ENCODE measurements at regions not wholly inside any gene's neighbourhood (a gene's known extent, or its start where the extent isn't known, plus 50 kb on each side); places are given as distances from the start of the nearest gene placed in this dataset.

- no peak for DNase-seq
Measured at GRCh38 chr1:163824006-163824405, 502.3 kb downstream of the NUF2 start.

- DNase-seq, result no peak
Measured at GRCh38 chr1:163824490-163824889, 502.7 kb downstream of the NUF2 start.

DNA sequence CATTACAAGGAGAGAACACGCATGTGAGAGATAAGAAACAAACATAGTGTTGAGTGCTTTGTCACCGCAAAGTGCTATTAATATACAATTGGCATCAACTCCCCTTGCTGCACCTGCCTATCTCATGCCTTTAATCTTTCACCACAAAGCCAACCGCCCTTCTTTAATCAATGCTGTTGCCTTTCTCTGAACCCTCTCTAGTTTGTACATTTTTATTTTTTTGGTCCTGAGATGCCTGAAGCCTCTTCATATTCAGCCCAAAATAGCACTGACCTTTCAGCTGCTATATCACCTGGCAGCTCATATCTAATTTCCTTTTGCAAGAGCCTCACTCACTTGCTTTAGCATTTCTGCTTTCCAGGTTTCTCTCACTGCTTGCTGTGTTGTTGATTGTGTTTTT is 504.7 kb downstream of the NUF2 start:
- peak; percentile 78 for DNase-seq

DNA sequence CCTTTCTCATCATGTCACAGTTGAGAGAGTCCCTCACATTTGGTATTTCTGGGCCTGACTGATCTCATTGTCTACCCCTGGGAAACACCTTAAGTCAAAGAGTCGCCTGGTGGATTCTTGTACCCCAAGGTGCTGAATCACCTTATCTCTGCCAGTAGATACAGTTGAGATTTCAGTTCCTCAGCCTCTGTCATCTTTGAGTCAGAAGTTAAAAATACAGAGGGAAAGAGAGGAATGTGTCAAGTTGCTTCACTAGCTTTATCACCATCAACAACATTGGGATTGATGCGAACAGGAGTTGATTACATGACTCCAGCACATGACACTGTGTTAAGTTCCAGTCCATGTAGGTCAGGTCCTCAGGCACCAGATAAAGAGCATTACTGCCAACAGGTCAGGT is 513.0 kb downstream of the NUF2 start:
- no peak for DNase-seq

DNA sequence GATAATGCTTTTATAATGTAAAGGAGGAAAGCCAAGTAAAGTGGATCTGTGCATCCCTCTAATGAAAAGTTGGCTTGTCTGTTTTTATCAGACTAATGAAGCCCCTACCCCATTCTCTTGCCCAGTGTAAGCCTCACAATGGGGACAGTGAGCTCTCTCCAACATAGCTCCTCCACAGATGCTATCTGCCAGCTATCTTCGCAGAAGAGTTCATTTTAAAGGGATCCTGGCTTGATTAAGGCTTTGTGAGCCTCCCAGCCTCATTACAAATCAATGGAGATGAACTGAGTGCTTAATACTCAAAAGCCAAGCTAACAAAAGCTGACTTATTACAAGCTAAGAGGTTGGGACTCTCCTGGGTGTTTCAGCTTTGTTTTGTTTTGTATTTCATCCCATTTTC is 514.7 kb downstream of the NUF2 start:
- DNase-seq, result no peak

- no peak for DNase-seq
Measured at GRCh38 chr1:163837206-163837605, 515.5 kb downstream of the NUF2 start.

DNA sequence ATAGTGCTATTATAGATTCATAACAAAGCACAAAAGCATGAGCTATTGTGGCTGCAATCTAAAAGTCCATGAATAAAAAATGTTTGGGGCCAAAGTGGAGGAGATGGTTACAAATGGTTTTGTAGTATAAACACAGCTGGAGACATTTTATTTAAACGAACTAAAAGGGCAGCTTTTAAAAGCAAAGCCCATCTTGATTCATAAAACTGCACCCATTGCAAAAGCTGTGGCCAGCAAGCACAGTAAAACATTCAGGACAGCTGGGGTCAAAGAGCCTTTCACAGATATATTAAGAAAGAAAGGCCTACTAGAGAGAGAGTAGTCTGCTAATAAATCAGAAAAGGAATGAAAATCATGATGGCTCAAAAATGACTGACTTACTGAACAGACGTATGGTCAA is 520.8 kb downstream of the NUF2 start:
- no peak for DNase-seq

- no peak for DNase-seq
Measured at GRCh38 chr1:163844459-163844858, 522.7 kb downstream of the NUF2 start.

DNA sequence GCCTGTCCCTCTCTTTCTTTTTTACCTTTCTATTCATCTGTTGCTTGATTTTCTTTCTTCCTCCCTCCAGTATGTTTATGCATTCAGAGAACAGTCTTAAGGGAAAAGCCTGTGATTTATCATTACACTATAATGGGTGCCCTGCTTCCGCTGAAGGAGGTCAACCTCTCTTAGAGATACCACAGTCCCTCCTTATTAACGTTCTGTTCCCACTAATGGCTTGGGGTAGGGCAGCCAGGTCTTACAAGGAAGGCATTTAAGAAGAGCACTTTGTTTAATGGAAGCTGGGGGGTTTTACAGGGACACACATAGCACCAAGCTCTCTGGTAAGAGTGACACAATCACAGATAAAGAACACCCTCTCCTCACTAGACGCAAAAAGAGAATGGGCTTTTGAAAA is 523.5 kb downstream of the NUF2 start:
- no peak for DNase-seq

- DNase-seq, result no peak
Measured at GRCh38 chr1:163863731-163864130, 542.0 kb downstream of the NUF2 start.

DNA sequence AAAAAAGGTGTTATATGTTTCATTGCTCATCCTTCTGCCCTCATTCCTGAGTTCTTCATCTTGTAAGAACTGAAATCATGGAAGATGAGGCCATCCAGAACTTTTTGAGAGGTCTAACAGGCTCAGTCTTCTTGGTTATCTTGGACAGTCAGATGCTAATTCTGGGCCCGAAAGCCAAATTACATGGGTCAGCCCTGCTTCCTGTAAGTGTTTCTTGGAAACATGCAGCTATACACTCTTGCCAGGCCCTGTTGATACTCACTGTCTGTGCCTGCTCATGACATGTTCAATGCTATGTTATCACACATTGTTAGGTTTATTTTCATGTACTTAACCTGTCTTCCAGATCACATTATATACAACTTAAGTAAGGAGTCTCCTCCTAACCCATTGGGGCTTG is 542.5 kb downstream of the NUF2 start:
- no peak for DNase-seq

DNA sequence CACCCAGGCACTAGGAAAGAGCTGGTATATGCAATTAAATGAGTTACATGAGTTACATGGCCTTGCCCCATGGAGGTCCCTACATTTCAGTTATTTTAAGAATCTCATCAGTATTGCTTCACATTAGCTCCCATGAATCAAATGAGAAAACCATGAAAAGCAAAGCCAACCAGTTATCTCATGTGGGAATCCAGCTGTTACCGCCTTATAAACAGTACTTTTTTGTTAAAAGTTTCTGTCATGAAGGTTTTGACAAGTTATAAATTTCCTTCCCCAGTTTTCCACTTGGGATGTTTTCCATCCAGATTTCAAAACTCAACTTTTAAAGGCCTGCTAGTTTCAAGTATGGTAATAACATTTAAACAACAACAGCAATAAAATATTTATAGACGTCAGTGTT is 544.8 kb downstream of the NUF2 start:
- no peak for DNase-seq

DNA sequence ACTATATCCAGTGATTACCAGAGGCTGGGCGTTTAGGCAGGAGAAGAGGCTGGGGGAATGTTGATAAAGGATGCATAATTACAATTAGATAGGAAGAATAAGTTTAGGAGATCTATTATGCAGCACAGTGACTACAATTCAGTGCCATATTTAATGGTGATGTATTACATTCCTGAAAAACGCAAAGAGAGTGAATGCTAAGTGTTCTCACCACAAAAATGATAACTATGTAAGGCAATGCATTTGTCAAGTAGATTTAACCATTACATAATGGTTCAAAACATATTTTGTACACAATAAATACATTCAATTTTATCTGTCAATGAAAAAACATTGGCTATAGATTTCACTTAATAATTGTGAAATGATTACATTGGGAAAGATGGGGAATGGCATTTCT is 548.9 kb downstream of the NUF2 start:
- no peak for DNase-seq

GRCh38 chr1:163872067-163872466 is 550.3 kb downstream of the NUF2 start:
- no peak for DNase-seq

GRCh38 chr1:163874070-163874469 is 552.3 kb downstream of the NUF2 start:
- DNase-seq, result no peak

- DNase-seq, result no peak
Measured at GRCh38 chr1:163875200-163875926, 553.6 kb downstream of the NUF2 start.

GRCh38 chr1:163875927-163876320 is 554.2 kb downstream of the NUF2 start:
- no peak for DNase-seq

GRCh38 chr1:163876546-163876945 is 554.8 kb downstream of the NUF2 start:
- no peak for DNase-seq

- DNase-seq, result no peak
Measured at GRCh38 chr1:163877016-163877415, 555.3 kb downstream of the NUF2 start.

GRCh38 chr1:163885510-163885909 is 563.8 kb downstream of the NUF2 start:
- no peak for DNase-seq

GRCh38 chr1:163896001-163896400 is 574.2 kb downstream of the NUF2 start:
- no peak for DNase-seq

DNA sequence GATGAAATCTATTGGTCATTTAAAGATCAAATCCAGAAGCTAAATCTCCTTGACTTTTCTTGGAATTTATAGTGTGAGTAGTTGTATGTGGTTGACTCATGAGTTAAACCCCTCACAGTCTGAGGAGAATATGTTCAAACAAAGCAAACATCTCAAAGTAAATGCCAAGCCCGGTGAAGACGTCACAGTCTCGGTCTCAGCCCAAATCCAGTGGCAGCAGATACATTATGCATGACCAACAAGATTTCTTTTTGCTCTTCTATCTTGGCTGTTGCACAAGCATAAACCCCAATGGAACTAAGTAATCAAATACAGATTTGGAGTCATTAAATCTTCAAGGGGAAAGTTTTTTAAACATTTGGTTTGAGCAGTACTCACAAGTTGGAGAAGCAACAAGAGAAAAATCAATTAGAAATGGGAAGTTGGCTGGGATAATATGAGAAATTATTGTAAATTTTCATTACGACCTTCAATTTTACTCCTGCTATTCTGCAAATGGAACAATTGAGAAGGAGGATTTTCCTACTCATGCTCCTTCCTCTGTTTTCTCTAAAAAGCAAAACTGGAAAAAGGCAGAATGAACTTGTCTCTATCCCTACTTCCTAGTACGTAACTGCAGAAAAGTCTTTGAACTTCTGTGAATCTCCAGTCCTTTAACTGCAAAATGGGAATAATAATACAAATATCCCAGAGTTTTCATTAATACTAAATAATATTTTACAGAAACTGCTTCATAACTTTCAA is 575.8 kb downstream of the NUF2 start:
- no peak for DNase-seq

DNA sequence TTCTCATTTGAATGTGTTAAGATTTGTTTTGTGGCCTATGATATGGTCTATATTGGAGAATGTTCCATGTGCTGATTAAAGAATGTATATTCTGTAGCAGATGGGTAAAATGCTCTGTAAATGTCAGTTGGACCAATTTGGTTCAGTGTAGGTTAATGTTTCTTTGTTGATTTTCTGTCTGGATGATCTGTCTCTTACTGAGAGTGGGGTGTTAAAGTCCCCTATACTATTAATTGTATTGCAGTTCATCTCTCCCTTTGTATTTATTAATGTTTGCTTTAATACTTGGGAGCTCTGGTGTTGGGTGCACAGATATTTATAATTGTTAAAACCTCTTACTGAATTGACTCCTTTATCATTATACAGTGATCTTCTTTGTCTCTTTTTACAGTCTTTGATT is 584.5 kb downstream of the NUF2 start:
- DNase-seq, result no peak

- DNase-seq, result no peak
Measured at GRCh38 chr1:163912170-163912884, 590.6 kb downstream of the NUF2 start.
